D721Med (cell line): ENCODE measurements at regions not wholly inside any gene's neighbourhood (a gene's known extent, or its start where the extent isn't known, plus 50 kb on each side); places are given as distances from the start of the nearest gene placed in this dataset.

ENCODE experiments used
- DNase-seq: peaks from one replicate; pipeline ENCODE4 v3.0.0; 2011; ENCODE audit warnings: low spot score; ENCODE audit not compliant: insufficient read length
- FAIRE-seq: peaks from 2 replicates; lab custom pipeline; 2011; peaks lifted over from hg19 to GRCh38; lab: Jason Lieb, UNC
- TF ChIP-seq, protein P1 (sequence below): IDR thresholded peaks from 2 replicates; pipeline ENCODE4 v1.5.1; 2012; ENCODE audit warnings: mild to moderate bottlenecking, control low read depth; ENCODE audit not compliant: insufficient read depth; ENCODE audit errors: missing control alignments

DNA sequence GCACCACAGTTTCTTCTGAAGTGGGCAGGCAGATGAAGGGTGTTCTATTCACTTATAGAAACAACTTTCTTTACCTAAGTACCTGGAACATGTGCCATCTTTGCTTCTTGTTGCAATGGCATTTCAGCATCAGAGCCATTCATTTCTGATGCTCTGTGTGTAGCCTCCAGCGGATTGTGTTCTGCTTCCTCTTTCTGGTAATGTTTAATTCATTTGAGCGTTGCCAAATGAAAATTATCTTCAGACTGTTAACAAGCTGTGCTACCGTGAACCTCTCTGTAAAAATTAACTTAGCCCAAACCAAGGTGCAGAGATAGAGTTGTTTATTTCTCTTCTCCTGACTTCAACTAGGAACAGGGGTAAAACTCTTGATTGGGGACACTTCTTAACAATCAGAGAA, 302.0 kb downstream of the EDEM1 start:
- TF ChIP-seq, protein P1, sequence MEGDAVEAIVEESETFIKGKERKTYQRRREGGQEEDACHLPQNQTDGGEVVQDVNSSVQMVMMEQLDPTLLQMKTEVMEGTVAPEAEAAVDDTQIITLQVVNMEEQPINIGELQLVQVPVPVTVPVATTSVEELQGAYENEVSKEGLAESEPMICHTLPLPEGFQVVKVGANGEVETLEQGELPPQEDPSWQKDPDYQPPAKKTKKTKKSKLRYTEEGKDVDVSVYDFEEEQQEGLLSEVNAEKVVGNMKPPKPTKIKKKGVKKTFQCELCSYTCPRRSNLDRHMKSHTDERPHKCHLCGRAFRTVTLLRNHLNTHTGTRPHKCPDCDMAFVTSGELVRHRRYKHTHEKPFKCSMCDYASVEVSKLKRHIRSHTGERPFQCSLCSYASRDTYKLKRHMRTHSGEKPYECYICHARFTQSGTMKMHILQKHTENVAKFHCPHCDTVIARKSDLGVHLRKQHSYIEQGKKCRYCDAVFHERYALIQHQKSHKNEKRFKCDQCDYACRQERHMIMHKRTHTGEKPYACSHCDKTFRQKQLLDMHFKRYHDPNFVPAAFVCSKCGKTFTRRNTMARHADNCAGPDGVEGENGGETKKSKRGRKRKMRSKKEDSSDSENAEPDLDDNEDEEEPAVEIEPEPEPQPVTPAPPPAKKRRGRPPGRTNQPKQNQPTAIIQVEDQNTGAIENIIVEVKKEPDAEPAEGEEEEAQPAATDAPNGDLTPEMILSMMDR, result no peak
- DNase-seq (no peak), FAIRE-seq (no peak)

GRCh38 chr3:5494905-5495519, 307.5 kb downstream of the EDEM1 start:
- FAIRE-seq (no peak), DNase-seq (no peak)

DNA sequence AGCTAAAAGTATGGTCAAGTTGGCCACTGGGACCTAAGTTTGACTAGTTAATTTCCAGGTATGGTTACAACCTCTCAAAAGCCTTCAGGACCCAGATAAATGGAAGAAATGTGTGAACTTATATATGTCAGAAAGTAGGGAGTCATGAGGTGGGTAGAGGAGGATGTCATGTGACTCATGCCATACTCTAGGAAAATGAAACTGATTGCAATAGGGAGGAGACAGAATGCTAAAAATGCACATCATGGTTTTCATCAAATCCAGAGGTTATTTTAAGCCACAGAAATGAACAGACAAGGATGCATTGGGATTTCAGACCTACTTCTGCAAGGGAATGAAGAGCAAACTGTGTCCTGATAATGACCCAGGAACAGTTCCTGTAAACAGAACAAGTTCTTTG, 310.0 kb downstream of the EDEM1 start:
- FAIRE-seq (peak; percentile 29), DNase-seq (no peak)
- TF ChIP-seq, protein P1, result no peak

More at GRCh38 chr3:5494905-5495519, 307.5 kb downstream of the EDEM1 start:
- TF ChIP-seq, protein P1, result no peak

- FAIRE-seq (peak; percentile 95), DNase-seq (no peak)
- TF ChIP-seq, protein P1, result no peak
These were observed 311.5 kb downstream of the EDEM1 start for GRCh38 chr3:5498981-5499380.

GRCh38 chr3:5499404-5499803, 311.9 kb downstream of the EDEM1 start:
- no peak for DNase-seq
- TF ChIP-seq, protein P1, result no peak
- FAIRE-seq, result no peak

DNA sequence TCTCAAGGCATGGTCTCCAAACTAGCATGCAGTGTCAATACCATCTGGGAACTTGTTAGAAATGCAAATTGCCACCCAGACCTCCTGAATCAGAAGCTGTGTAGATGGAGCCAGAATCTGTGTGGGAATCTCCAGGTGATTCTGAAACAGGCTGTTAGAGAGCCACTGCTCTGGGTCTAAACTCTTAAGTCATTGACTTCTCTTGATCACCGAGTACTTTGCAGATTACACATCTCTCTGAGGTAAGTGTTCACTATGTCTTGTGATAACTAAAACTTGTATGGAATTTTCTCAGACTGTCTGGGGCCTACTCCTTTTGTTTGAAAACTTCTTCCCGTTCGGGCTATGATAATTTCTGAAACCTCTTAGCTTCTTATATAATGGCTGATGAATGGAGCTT, 315.6 kb downstream of the EDEM1 start:
- DNase-seq, result no peak
- FAIRE-seq, result no peak
- TF ChIP-seq, protein P1, result no peak

DNA sequence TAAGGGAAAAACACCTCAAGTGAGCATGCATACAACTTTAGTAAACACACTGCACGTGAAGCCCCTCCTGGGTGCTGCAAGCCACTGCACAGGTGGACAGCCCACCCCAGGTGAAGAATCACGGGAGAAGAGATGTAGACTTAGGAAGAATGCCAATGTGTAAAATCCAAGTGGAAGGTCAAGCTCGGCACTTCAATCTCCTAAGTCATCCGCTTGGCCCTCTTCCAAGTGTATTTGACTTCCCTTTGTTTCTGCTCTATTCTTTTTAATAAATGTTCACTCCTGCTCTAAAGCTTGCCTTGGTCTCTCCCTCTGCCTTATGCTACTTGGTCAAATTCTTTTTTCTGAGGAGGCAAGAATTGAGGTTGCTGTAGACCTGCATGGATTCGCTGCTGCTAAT, 316.6 kb downstream of the EDEM1 start:
- no peak for FAIRE-seq
- TF ChIP-seq, protein P1, result no peak
- no peak for DNase-seq
